ENCODE measurements at regions not wholly inside any gene's neighbourhood (a gene's known extent, or its start where the extent isn't known, plus 50 kb on each side); places are given as distances from the start of the nearest gene placed in this dataset.

GRCh38 chr9:86720639-86721225 lies 226.6 kb downstream of the GAS1 start:
- TF ChIP-seq POLR2A (IDR thresholded peaks at IDR 0.05), result no peak
- TF ChIP-seq, protein P1, sequence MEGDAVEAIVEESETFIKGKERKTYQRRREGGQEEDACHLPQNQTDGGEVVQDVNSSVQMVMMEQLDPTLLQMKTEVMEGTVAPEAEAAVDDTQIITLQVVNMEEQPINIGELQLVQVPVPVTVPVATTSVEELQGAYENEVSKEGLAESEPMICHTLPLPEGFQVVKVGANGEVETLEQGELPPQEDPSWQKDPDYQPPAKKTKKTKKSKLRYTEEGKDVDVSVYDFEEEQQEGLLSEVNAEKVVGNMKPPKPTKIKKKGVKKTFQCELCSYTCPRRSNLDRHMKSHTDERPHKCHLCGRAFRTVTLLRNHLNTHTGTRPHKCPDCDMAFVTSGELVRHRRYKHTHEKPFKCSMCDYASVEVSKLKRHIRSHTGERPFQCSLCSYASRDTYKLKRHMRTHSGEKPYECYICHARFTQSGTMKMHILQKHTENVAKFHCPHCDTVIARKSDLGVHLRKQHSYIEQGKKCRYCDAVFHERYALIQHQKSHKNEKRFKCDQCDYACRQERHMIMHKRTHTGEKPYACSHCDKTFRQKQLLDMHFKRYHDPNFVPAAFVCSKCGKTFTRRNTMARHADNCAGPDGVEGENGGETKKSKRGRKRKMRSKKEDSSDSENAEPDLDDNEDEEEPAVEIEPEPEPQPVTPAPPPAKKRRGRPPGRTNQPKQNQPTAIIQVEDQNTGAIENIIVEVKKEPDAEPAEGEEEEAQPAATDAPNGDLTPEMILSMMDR (IDR thresholded peaks at IDR 0.05 in 8 of 11, conservative IDR thresholded peaks at IDR 0.05 in 3 of 11), result no peak

Measured in spleen (tissue), 7 donors.